ENCODE measurements at regions not wholly inside any gene's neighbourhood (a gene's known extent, or its start where the extent isn't known, plus 50 kb on each side); places are given as distances from the start of the nearest gene placed in this dataset.

GRCh38 chr15:26029146-26029545 is 166.0 kb upstream of the ATP10A start:
- TF ChIP-seq CTCF (IDR thresholded peaks at IDR 0.05 in 8 of 11, conservative IDR thresholded peaks at IDR 0.05 in 3 of 11) (no peak), POLR2A (IDR thresholded peaks at IDR 0.05) (no peak), POLR2AphosphoS5 (IDR thresholded peaks at IDR 0.05) (no peak)
